ENCODE measurements at regions not wholly inside any gene's neighbourhood (a gene's known extent, or its start where the extent isn't known, plus 50 kb on each side); places are given as distances from the start of the nearest gene placed in this dataset.

DNA sequence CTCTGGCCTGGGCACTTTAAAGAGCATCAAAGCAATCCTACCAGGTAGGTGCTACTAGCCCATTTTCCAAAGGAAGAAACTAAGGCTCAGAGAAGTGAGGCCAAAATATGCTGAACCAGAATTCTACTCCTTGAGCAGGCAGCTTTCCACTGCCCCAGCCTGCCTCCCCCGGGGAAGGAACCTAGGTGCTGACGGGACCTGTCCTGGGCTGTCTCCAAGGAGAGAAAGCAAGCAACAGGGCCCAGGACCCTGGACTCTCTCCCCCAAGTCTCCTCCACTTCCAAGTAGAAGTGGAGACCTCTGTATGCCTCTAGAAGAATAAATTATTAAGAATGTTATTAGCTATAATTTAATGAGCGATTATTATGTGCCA is 159.5 kb downstream of the MRPL14 start:
- Histone ChIP-seq H3K9me3 (replicated peaks; ENCODE audit: control insufficient read depth, insufficient read depth, low read length) (no peaks in the 10 kb centered on the region), H2AFZ (ENCODE audit: control insufficient read depth, low read depth, low read length) (no peak overlapping the region), H3K4me1 (ENCODE audit: control insufficient read depth, insufficient read depth, low read length) (no peaks in the 10 kb centered on the region), H3K36me3 (ENCODE audit: control insufficient read depth in 2 of 2, insufficient read depth in 2 of 2, low read length in 1 of 2) (no peaks in the 10 kb centered on the region), H3K79me2 (ENCODE audit: control insufficient read depth, insufficient read depth, low read length) (no peaks in the 10 kb centered on the region), H3K27ac (ENCODE audit: control insufficient read depth, insufficient read depth) (no peak overlapping the region), H3K9ac (ENCODE audit: control insufficient read depth, insufficient read depth, low read length) (no peak overlapping the region), H3K4me2 (ENCODE audit: control insufficient read depth, insufficient read depth) (no peak overlapping the region), H3K27me3 (replicated peaks in 1 of 2; ENCODE audit: control insufficient read depth in 2 of 2, insufficient read depth in 2 of 2, low read length in 1 of 2) (no peaks in the 10 kb centered on the region; a peak in 1 of 4 replicates), H4K20me1 (ENCODE audit: control insufficient read depth, insufficient read depth) (no peaks in the 10 kb centered on the region), H3K4me3 (no peak overlapping the region)
- in situ Hi-C loops (cut with MboI): no loop called here
- WGBS (ENCODE audit: insufficient coverage, insufficient replicate concordance, low lambda C conversion rate, missing lambda C conversion rate): 50% methylated on average over 3 of the region's 3 CpGs
- ChIA-PET POLR2A (interaction anchor here (0.6 to 2.0 kb wide), 5 partner anchors 9 to 263 kb away, joined by 3 to 7 read pairs (median 3); no protein-coding TSS in a partner anchor), CTCF (interaction anchor here (1.0 to 1.3 kb wide), 3 partner anchors 10 to 38 kb away, joined by 3 to 5 read pairs (median 4); no protein-coding TSS in a partner anchor), RAD21 (ENCODE audit: unreplicated experiment) (interaction anchor here (1.0 to 1.4 kb wide), 3 partner anchors 13 to 194 kb away, joined by 3 to 4 read pairs (median 3); no protein-coding TSS in a partner anchor), SMC1A (ENCODE audit: uncharacterized antibody, unreplicated experiment) (interaction anchor here (0.9 to 1.6 kb wide), 3 partner anchors 8 to 11 kb away, joined by 3 to 7 read pairs (median 3); no protein-coding TSS in a partner anchor)
- ATAC-seq: no peak
- intact Hi-C loops (cut with micrococcal nuclease; ENCODE audit: unreplicated experiment): no loop called here
- FAIRE-seq: no peak
- BruUV-seq (replicated peaks): no TSS peak
- DNase-seq (ENCODE audit: low read depth, low spot score): no peak
- no peak for TF ChIP-seq CREM (IDR thresholded peaks at IDR 0.05; ENCODE audit: low read depth)
- no peak for TF ChIP-seq PKNOX1 (IDR thresholded peaks at IDR 0.05)
- no peak for TF ChIP-seq ZNF274 (IDR thresholded peaks at IDR 0.05; ENCODE audit: insufficient read depth, insufficient read length)

- no peak for ATAC-seq
- in situ Hi-C loops (cut with MboI) (no loop called here), intact Hi-C loops (cut with micrococcal nuclease; ENCODE audit: unreplicated experiment) (no loop called here)
- no peak overlapping the region for H3K27ac ChIP-seq (ENCODE audit: control insufficient read depth, insufficient read depth)
- no TSS peak for BruUV-seq (replicated peaks)
- ChIA-PET RAD21 (ENCODE audit: unreplicated experiment) (interaction anchor here (1.0 to 1.4 kb wide), 3 partner anchors 12 to 194 kb away, joined by 3 to 4 read pairs (median 3); no protein-coding TSS in a partner anchor), SMC1A (ENCODE audit: uncharacterized antibody, unreplicated experiment) (interaction anchor here (0.9 to 1.6 kb wide), 4 partner anchors 8 to 13 kb away, joined by 3 to 7 read pairs (median 3); no protein-coding TSS in a partner anchor), POLR2A (interaction anchor here (0.6 to 2.0 kb wide), 4 partner anchors 10 to 263 kb away, joined by 3 to 7 read pairs (median 4); no protein-coding TSS in a partner anchor), CTCF (interaction anchor here (1.2 to 1.3 kb wide), 2 partner anchors 9 to 13 kb away, joined by 4 to 5 read pairs; no protein-coding TSS in a partner anchor)
- no peak overlapping the region for H3K9ac ChIP-seq (ENCODE audit: control insufficient read depth, insufficient read depth, low read length)
- no peak overlapping the region for H2AFZ ChIP-seq (ENCODE audit: control insufficient read depth, low read depth, low read length)
- no peaks in the 10 kb centered on the region for H3K36me3 ChIP-seq (ENCODE audit: control insufficient read depth in 2 of 2, insufficient read depth in 2 of 2, low read length in 1 of 2)
- H3K9me3 ChIP-seq (replicated peaks; ENCODE audit: control insufficient read depth, insufficient read depth, low read length): no peaks in the 10 kb centered on the region
- H3K4me1 ChIP-seq (ENCODE audit: control insufficient read depth, insufficient read depth, low read length): no peaks in the 10 kb centered on the region
- no peak overlapping the region for H3K4me3 ChIP-seq
- no peaks in the 10 kb centered on the region for H3K79me2 ChIP-seq (ENCODE audit: control insufficient read depth, insufficient read depth, low read length)
- no peak overlapping the region for H3K4me2 ChIP-seq (ENCODE audit: control insufficient read depth, insufficient read depth)
- no peak for DNase-seq (ENCODE audit: low read depth, low spot score)
- H3K27me3 ChIP-seq (replicated peaks in 1 of 2; ENCODE audit: control insufficient read depth in 2 of 2, insufficient read depth in 2 of 2, low read length in 1 of 2): no peaks in the 10 kb centered on the region; a peak in 1 of 4 replicates
- FAIRE-seq: no peak
- WGBS (ENCODE audit: insufficient coverage, insufficient replicate concordance, low lambda C conversion rate, missing lambda C conversion rate): 55% methylated on average over 10 of the region's 10 CpGs
- H4K20me1 ChIP-seq (ENCODE audit: control insufficient read depth, insufficient read depth): no peaks in the 10 kb centered on the region
- TF ChIP-seq KDM1A (IDR thresholded peaks at IDR 0.05; ENCODE audit: borderline replicate concordance) (no peak), NBN (IDR thresholded peaks at IDR 0.05) (no peak), ZNF207 (IDR thresholded peaks at IDR 0.05; ENCODE audit: borderline replicate concordance) (no peak), SMARCA5 (IDR thresholded peaks at IDR 0.05) (no peak), EP300 (IDR thresholded peaks at IDR 0.05; ENCODE audit: borderline replicate concordance in 1 of 2, control insufficient read depth in 1 of 2, low read depth in 2 of 2, low read length in 2 of 2) (no peak), ASH2L (IDR thresholded peaks at IDR 0.05; ENCODE audit: borderline replicate concordance, low read depth) (no peak), LARP7 (IDR thresholded peaks at IDR 0.05) (no peak), PML (IDR thresholded peaks at IDR 0.05; ENCODE audit: low read length) (no peak), CBX5 (IDR thresholded peaks at IDR 0.05; ENCODE audit: low read depth) (no peak), PAX5 (IDR thresholded peaks at IDR 0.05; ENCODE audit: borderline replicate concordance, low read depth, low read length) (no peak)
These were observed 160.2 kb downstream of the MRPL14 start for GRCh38 chr6:43966853-43967718.
